DMS53 treated with DMSO at 0.1 percent for 48 hours (cell line): ENCODE measurements at regions not wholly inside any gene's neighbourhood (a gene's known extent, or its start where the extent isn't known, plus 50 kb on each side); places are given as distances from the start of the nearest gene placed in this dataset.
"Not testable (repeated sequence)": the region's sequence is repeated elsewhere in the genome, so short reads cannot be mapped to it uniquely, and the experiment has no call there.

Experiments used
- DNase-seq: peaks from one replicate; lab custom pipeline; 2025; ENCODE audit not compliant: unreplicated experiment; lab: John Stamatoyannopoulos, UW

GRCh38 chr21:18705971-18706370 lies 302.4 kb upstream of the TMPRSS15 start:
- DNase-seq, result no peak

- no peak for DNase-seq
These were observed 308.1 kb upstream of the TMPRSS15 start for GRCh38 chr21:18711662-18712061.

GRCh38 chr21:18715606-18716005 lies 312.0 kb upstream of the TMPRSS15 start:
- no peak for DNase-seq

GRCh38 chr21:18716578-18717138 lies 313.1 kb upstream of the TMPRSS15 start:
- no peak for DNase-seq

GRCh38 chr21:18722193-18722592 lies 318.6 kb upstream of the TMPRSS15 start:
- no peak for DNase-seq

- no peak for DNase-seq
These were observed 319.6 kb upstream of the TMPRSS15 start for GRCh38 chr21:18723171-18723570.

GRCh38 chr21:18725653-18726052 lies 322.1 kb upstream of the TMPRSS15 start:
- no peak for DNase-seq

- DNase-seq, result no peak
These were observed 338.4 kb upstream of the TMPRSS15 start for GRCh38 chr21:18741954-18742353.

- no peak for DNase-seq
These were observed 339.9 kb upstream of the TMPRSS15 start for GRCh38 chr21:18743531-18743930.

GRCh38 chr21:18744840-18745239 lies 341.3 kb upstream of the TMPRSS15 start:
- no peak for DNase-seq

- not testable (repeated sequence) for DNase-seq
These were observed 349.3 kb upstream of the TMPRSS15 start for GRCh38 chr21:18752894-18753293.

GRCh38 chr21:18756272-18756671 lies 352.7 kb upstream of the TMPRSS15 start:
- not testable (repeated sequence) for DNase-seq

GRCh38 chr21:18759267-18759666 lies 355.7 kb upstream of the TMPRSS15 start:
- DNase-seq, result no peak

- no peak for DNase-seq
These were observed 356.2 kb upstream of the TMPRSS15 start for GRCh38 chr21:18759751-18760161.

- DNase-seq, result peak; percentile 22
These were observed 356.7 kb upstream of the TMPRSS15 start for GRCh38 chr21:18760247-18760646.

GRCh38 chr21:18764720-18765119 lies 361.1 kb upstream of the TMPRSS15 start:
- no peak for DNase-seq

- no peak for DNase-seq
These were observed 366.0 kb upstream of the TMPRSS15 start for GRCh38 chr21:18769599-18769998.

GRCh38 chr21:18771845-18772380 lies 368.3 kb upstream of the TMPRSS15 start:
- DNase-seq, result no peak

GRCh38 chr21:18772404-18772803 lies 368.8 kb upstream of the TMPRSS15 start:
- DNase-seq, result no peak

- DNase-seq, result no peak
These were observed 369.3 kb upstream of the TMPRSS15 start for GRCh38 chr21:18772897-18773296.

GRCh38 chr21:18776936-18777335 lies 373.4 kb upstream of the TMPRSS15 start:
- no peak for DNase-seq

GRCh38 chr21:18782721-18783120 lies 379.1 kb upstream of the TMPRSS15 start:
- DNase-seq, result no peak

GRCh38 chr21:18801468-18801867 lies 397.9 kb upstream of the TMPRSS15 start:
- no peak for DNase-seq
